GM19239 (cell line): ENCODE measurements at regions not wholly inside any gene's neighbourhood (a gene's known extent, or its start where the extent isn't known, plus 50 kb on each side); places are given as distances from the start of the nearest gene placed in this dataset.
"Not testable (repeated sequence)": the region's sequence is repeated elsewhere in the genome, so short reads cannot be mapped to it uniquely, and the experiment has no call there.

Source experiments
- DNase-seq: peaks from one replicate; pipeline ENCODE4 v3.0.0; 2011; ENCODE audit warnings: low spot score; ENCODE audit not compliant: insufficient read length
- FAIRE-seq: peaks from 2 replicates; lab custom pipeline; 2011; peaks lifted over from hg19 to GRCh38; lab: Jason Lieb, UNC

GRCh38 chr14:98197933-98198332, 1074.1 kb downstream of the BCL11B start:
- FAIRE-seq (no peak), DNase-seq (no peak)

DNA sequence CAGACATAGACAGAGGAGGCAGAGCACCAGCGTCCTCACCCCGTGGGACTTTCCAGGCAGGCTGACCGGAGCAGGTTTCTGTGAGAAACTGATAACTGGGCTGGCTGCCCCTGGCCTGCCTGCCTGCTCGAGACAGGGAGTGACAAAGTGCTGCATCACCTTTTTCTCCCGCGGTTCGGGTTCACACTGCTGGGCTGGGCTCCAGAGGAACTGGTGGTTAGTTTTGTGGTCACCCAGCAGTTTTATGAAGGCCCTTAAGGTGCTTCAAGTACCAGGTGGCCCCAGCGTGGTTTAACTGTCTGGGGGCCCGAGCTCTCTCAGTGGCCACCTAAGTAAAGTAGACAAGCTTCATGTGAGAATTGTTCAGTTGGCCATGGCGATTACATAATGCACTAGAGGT, 1073.6 kb downstream of the BCL11B start:
- DNase-seq: no peak
- no peak for FAIRE-seq

DNA sequence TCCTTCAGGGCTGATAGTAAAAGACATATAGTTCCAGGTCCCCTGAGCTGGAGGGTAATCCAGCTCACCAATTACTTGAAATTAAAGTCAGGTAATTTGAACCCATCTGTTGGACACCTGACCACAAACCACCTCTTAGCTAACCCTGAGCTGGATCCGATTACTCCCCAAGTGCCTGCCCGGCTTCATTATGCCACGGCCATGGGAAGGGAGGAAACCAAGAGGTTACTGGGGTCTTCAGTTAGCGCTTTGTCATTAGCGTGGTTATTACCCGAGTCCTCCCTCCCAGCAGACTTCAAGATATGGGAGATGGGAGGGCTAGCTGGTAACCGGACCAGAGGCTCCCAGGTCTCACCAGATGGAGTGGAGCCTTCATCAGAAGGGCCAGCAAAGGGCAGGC, 1071.4 kb downstream of the BCL11B start:
- FAIRE-seq (no peak), DNase-seq (no peak)

- FAIRE-seq (no peak), DNase-seq (no peak)
Observed at GRCh38 chr14:98203421-98203820, 1068.6 kb downstream of the BCL11B start.

- no peak for FAIRE-seq
Observed at GRCh38 chr14:98204139-98204538, 1067.9 kb downstream of the BCL11B start.

DNA sequence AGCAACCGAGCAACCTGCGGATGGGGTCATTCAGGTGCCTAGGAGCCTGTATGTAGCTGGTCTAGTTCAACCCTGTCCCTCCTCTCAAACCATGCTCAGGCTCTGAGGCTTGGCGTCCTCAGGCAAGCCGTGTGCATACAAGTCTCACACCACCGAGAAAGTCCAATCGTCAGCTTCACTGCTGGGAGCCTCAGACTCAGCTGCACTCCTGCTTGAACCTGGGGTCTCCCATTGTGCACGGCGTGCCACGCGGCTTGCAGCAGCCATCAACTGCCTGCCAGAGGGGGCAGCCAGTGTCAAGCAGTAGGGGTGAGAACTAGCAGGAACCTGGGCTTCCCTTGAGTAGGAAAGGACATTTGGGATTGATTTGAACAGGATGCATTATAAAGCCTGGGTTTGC, 1064.6 kb downstream of the BCL11B start:
- DNase-seq: no peak
- no peak for FAIRE-seq

More at GRCh38 chr14:98204139-98204538, 1067.9 kb downstream of the BCL11B start:
- no peak for DNase-seq

GRCh38 chr14:98208211-98208611, 1063.8 kb downstream of the BCL11B start:
- DNase-seq (no peak), FAIRE-seq (no peak)

GRCh38 chr14:98208943-98209342, 1063.1 kb downstream of the BCL11B start:
- DNase-seq (no peak), FAIRE-seq (no peak)

DNA sequence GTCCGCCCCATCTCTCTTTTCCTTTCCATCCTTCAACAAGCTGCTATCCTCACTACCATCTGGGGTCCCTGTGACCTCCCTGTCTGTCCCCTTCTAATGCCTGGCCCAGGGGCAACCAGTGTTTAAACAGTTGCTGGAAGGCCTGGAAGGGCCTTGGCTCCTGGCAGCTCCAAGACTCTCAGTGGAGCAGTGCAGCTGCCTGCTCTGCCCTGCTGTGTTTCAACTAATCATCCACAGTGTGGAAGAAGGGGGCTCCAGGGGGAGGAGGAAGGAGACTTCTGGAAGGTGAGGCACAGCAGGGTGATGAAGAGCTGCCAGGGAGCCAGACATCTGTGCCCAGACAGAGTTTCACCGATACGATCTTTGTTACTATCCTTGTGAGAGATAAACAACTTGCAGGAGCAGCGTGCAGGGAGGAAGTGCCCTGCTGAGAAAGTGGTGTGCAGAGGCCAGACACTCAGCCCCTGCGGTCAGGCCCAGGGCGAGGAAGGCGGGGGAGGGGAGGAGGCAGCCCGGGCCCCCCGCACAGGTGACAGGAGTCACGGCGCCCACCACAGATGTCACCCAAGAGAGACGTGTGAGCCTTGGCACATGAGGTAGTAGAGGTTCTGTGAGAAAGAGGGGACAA, 1061.8 kb downstream of the BCL11B start:
- FAIRE-seq: no peak
- no peak for DNase-seq

- DNase-seq (no peak), FAIRE-seq (no peak)
Observed at GRCh38 chr14:98217530-98217929, 1054.5 kb downstream of the BCL11B start.

GRCh38 chr14:98218218-98218617, 1053.8 kb downstream of the BCL11B start:
- no peak for DNase-seq
- FAIRE-seq: no peak

DNA sequence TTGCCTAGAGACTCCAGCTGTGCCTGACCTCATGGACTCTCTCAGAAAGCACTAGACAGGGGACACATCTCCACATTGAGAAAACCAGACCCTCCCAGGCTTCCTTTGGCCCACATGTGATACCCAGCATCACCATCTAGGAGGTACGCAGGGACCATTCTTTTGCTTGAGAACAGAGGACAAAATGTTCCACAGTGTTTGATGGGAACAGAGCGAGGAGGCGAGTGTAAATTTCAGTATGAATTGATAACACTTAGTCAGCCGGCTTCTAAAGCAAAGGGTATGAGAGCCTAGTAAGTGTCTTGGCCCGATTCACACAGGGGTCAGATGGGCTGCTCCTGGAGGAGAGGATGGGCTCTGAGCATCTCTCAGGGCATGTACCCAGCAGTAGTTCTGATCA, 1052.4 kb downstream of the BCL11B start:
- DNase-seq (no peak), FAIRE-seq (no peak)

- DNase-seq: no peak
- FAIRE-seq: no peak
Observed at GRCh38 chr14:98223106-98223505, 1048.9 kb downstream of the BCL11B start.

DNA sequence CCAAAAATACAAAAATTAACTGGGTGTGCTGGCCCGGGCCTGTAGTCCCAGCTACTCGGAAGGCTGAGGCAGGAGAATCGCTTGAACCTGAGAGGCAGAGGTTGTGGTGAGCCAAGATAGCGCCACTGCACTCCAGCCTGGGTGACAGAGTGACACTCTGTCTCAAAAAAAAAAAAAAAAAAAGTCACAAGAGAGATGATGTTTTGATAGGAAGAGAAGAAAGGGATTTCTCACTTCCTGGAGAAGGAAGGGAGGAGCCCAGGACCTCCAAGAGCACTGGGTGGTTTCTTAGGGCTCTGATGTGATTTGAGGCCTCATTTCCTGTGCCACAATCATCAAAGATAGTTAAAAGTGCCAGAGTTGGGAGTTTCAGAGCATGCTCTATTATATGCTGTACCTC, 1048.3 kb downstream of the BCL11B start:
- not testable (repeated sequence) for DNase-seq, FAIRE-seq

- DNase-seq: no peak
Observed at GRCh38 chr14:98226411-98226810, 1045.6 kb downstream of the BCL11B start.

GRCh38 chr14:98227000-98227726, 1044.8 kb downstream of the BCL11B start:
- FAIRE-seq (no peak), DNase-seq (no peak)

More at GRCh38 chr14:98226411-98226810, 1045.6 kb downstream of the BCL11B start:
- FAIRE-seq: no peak

- DNase-seq: no peak
- FAIRE-seq: no peak
Observed at GRCh38 chr14:98227727-98228111, 1044.3 kb downstream of the BCL11B start.

DNA sequence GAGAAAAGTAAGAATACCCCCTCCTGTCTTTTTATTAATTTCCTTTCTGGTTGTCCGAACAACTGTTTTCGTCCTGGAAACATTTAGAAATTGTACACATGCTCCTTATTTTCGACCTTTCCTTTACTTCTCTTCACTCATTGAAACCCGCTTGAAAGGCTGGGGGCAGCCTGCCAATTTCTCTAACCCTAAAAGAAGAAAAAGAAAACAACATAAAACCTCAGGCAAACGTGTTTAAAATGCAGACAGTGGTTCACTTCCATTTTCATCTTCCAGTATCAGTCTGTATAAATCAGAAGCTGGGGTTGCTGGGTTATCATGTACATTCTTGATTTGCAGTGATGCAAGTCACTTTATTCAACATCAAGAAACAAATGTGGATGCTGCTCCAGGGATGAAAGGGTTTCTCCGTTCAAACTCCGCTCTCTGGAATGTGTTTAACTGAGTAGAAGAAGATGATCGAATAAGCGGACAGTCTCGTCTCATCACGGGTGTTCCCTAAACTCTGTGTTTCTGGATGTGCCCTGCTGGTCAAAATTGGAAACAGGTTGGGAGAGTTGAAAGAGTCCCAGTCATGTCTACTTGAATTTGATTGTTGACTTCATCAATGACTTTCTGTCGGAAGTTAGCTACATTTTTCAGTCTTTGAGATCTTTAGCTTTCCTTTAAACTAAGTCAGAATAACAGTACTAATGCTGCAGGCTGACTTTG, 1042.2 kb downstream of the BCL11B start:
- FAIRE-seq: no peak
- no peak for DNase-seq

DNA sequence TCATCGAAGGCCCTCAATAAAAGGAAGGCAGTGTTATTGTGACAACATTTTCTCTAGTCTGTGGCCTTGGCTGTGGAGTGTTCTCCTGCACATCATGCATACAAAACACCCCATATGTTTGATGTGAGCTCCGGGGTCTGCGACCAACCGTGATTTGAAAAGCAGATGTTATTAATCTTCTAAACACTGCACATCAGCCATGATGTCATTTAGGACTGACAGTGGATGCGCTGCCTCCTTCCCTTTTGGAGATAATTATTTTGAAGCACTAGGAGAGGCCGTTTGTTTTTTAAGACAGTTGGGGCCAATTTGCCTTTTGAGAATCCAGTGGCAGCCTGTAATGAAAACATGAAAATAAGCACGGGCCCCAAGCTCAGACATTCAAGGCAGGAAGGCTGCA, 1041.6 kb downstream of the BCL11B start:
- DNase-seq: no peak
- no peak for FAIRE-seq

GRCh38 chr14:98231210-98231609, 1040.8 kb downstream of the BCL11B start:
- DNase-seq (no peak), FAIRE-seq (no peak)

GRCh38 chr14:98233656-98234055, 1038.3 kb downstream of the BCL11B start:
- no peak for FAIRE-seq
- no peak for DNase-seq
